ENCODE measurements at regions not wholly inside any gene's neighbourhood (a gene's known extent, or its start where the extent isn't known, plus 50 kb on each side); places are given as distances from the start of the nearest gene placed in this dataset.
"Not testable (repeated sequence)": the region's sequence is repeated elsewhere in the genome, so short reads cannot be mapped to it uniquely, and the experiment has no call there.

DNA sequence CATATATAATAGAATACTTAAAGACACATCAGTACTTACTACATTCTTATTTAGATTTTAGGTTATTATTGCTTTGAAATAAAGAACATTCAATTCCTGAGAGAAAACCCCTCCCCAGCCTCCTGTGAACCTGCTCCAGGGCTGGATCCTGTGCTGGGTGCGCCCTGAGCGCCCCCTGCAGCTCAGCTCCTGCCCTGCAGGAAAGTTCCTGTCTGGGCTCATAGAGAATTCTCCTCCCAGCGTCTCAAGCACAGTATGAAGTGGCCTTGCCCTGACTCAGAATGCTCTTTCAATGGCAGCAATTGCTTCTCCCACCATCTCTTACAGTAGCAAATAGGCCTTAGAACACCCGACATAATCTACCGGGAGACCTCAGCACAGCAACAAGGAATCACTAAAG is 98.8 kb upstream of the GOLGA6L6 start:
- not testable (repeated sequence) for H3K23ac ChIP-seq (ENCODE audit: low read depth, low read length, poor library complexity); H2AK5ac ChIP-seq (ENCODE audit: low read depth, low read length); H3K4ac ChIP-seq (ENCODE audit: low read length); H3K4me3 ChIP-seq (ENCODE audit: low read length in 2 of 2); H4K8ac ChIP-seq (ENCODE audit: low read depth, low read length); H3K79me1 ChIP-seq (ENCODE audit: low read depth, low read length); H3K18ac ChIP-seq (ENCODE audit: low read length); H3K14ac ChIP-seq (ENCODE audit: low read length); H2BK12ac ChIP-seq (ENCODE audit: low read length); H3K4me2 ChIP-seq (ENCODE audit: insufficient read depth, low read length, poor library complexity, severe bottlenecking); H3K9ac ChIP-seq (ENCODE audit: low read depth, low read length, poor library complexity); H4K91ac ChIP-seq (ENCODE audit: low read depth, low read length, poor library complexity); H3K36me3 ChIP-seq (replicated peaks in 1 of 2; ENCODE audit: control insufficient read depth in 2 of 2, insufficient read depth in 2 of 2, low read length in 2 of 2); H2AFZ ChIP-seq (ENCODE audit: low read length); H3K9me3 ChIP-seq (replicated peaks in 1 of 2; ENCODE audit: control insufficient read depth in 2 of 2, insufficient read depth in 1 of 2, low read depth in 1 of 2, low read length in 2 of 2); H2BK120ac ChIP-seq (ENCODE audit: low read depth, low read length); DNase-seq (ENCODE audit: low spot score); H3K4me1 ChIP-seq (ENCODE audit: control insufficient read depth in 2 of 2, insufficient read depth in 1 of 2, low read depth in 1 of 2, low read length in 2 of 2); H2BK5ac ChIP-seq (ENCODE audit: low read length); H3K27ac ChIP-seq (replicated peaks; ENCODE audit: low read length); H2BK15ac ChIP-seq (ENCODE audit: low read length)
- H3K27me3 ChIP-seq (ENCODE audit: control insufficient read depth in 3 of 3, insufficient read depth in 3 of 3, low read depth in 1 of 3, low read length in 3 of 3) = peaks cover 0 to 18% (median 0%) of the 10 kb centered on the region in 3 experiments
- no CpG with 5 or more reads among the region's 5 CpGs for WGBS, 2 donors (ENCODE audit: extremely low coverage in 2 of 2, insufficient read length in 2 of 2, insufficient replicate concordance in 1 of 2)

DNA sequence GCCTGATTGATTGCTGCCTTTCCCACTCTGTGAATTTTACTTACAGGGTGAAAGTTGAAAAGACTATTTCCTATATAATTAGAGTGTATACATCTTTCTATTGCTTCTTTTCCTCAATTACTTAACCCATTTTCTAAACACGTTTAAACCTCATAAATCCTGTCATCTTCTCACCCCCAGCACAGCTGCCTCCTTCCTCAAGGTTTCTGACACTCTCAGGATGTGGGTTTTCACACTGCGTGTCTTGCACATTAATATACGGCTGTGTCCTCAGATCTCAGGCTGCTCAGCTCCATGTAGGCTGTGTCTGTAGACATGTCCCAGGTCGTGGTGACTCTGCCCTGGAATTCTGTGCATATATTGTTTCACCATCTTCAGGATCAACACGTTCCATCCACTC is 97.6 kb upstream of the GOLGA6L6 start:
- H3K27me3 ChIP-seq (ENCODE audit: control insufficient read depth in 3 of 3, insufficient read depth in 3 of 3, low read depth in 1 of 3, low read length in 3 of 3) = peaks cover 0 to 17% (median 0%) of the 10 kb centered on the region in 3 experiments
- H3K23ac ChIP-seq (ENCODE audit: low read depth, low read length, poor library complexity); H2BK120ac ChIP-seq (ENCODE audit: low read depth, low read length); H4K91ac ChIP-seq (ENCODE audit: low read depth, low read length, poor library complexity); H3K4me1 ChIP-seq (ENCODE audit: control insufficient read depth in 2 of 2, insufficient read depth in 1 of 2, low read depth in 1 of 2, low read length in 2 of 2); H3K4me2 ChIP-seq (ENCODE audit: insufficient read depth, low read length, poor library complexity, severe bottlenecking); H3K4ac ChIP-seq (ENCODE audit: low read length); H3K9me3 ChIP-seq (replicated peaks in 1 of 2; ENCODE audit: control insufficient read depth in 2 of 2, insufficient read depth in 1 of 2, low read depth in 1 of 2, low read length in 2 of 2); H2BK12ac ChIP-seq (ENCODE audit: low read length); DNase-seq (ENCODE audit: low spot score); H3K27ac ChIP-seq (replicated peaks; ENCODE audit: low read length); H3K79me1 ChIP-seq (ENCODE audit: low read depth, low read length); H3K4me3 ChIP-seq (ENCODE audit: low read length in 2 of 2); H2BK5ac ChIP-seq (ENCODE audit: low read length); H3K14ac ChIP-seq (ENCODE audit: low read length); H2AFZ ChIP-seq (ENCODE audit: low read length); H3K36me3 ChIP-seq (replicated peaks in 1 of 2; ENCODE audit: control insufficient read depth in 2 of 2, insufficient read depth in 2 of 2, low read length in 2 of 2); H2AK5ac ChIP-seq (ENCODE audit: low read depth, low read length); H3K18ac ChIP-seq (ENCODE audit: low read length); H2BK15ac ChIP-seq (ENCODE audit: low read length); H3K9ac ChIP-seq (ENCODE audit: low read depth, low read length, poor library complexity); H4K8ac ChIP-seq (ENCODE audit: low read depth, low read length): not testable (repeated sequence)
- WGBS, 2 donors (ENCODE audit: extremely low coverage in 2 of 2, insufficient read length in 2 of 2, insufficient replicate concordance in 1 of 2) = no CpG with 5 or more reads among the region's 5 CpGs

DNA sequence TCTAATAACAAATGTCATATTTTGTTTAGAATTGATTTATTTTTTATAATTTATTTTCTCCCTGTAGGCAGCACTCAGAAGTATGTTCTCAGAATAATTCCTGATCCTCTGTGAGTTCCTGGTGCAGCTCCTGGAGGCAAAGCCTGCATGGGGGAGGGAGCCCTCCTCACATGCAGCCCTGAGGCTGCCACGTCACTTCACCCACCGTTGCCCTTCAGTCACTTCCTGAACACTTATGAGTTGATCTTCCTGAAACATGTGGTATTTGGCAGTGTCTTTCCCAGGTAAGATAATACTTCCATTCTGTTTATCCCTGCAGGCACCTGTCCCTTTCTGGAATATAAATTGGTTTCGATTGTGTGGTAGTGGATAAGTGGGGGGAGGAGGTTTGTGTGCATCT is 95.9 kb upstream of the GOLGA6L6 start:
- not testable (repeated sequence) for H3K79me1 ChIP-seq (ENCODE audit: low read depth, low read length); H4K8ac ChIP-seq (ENCODE audit: low read depth, low read length); H3K4me2 ChIP-seq (ENCODE audit: insufficient read depth, low read length, poor library complexity, severe bottlenecking); H2BK12ac ChIP-seq (ENCODE audit: low read length); H2BK15ac ChIP-seq (ENCODE audit: low read length); H3K27ac ChIP-seq (replicated peaks; ENCODE audit: low read length); H2BK5ac ChIP-seq (ENCODE audit: low read length); H4K91ac ChIP-seq (ENCODE audit: low read depth, low read length, poor library complexity); H3K14ac ChIP-seq (ENCODE audit: low read length); H3K9ac ChIP-seq (ENCODE audit: low read depth, low read length, poor library complexity); H2AFZ ChIP-seq (ENCODE audit: low read length); H3K9me3 ChIP-seq (replicated peaks in 1 of 2; ENCODE audit: control insufficient read depth in 2 of 2, insufficient read depth in 1 of 2, low read depth in 1 of 2, low read length in 2 of 2); H3K27me3 ChIP-seq (ENCODE audit: control insufficient read depth in 3 of 3, insufficient read depth in 3 of 3, low read depth in 1 of 3, low read length in 3 of 3); H3K4me3 ChIP-seq (ENCODE audit: low read length in 2 of 2); DNase-seq (ENCODE audit: low spot score); H3K23ac ChIP-seq (ENCODE audit: low read depth, low read length, poor library complexity); H2BK120ac ChIP-seq (ENCODE audit: low read depth, low read length); H3K18ac ChIP-seq (ENCODE audit: low read length); H3K4ac ChIP-seq (ENCODE audit: low read length); H3K36me3 ChIP-seq (replicated peaks in 1 of 2; ENCODE audit: control insufficient read depth in 2 of 2, insufficient read depth in 2 of 2, low read length in 2 of 2); H2AK5ac ChIP-seq (ENCODE audit: low read depth, low read length); H3K4me1 ChIP-seq (ENCODE audit: control insufficient read depth in 2 of 2, insufficient read depth in 1 of 2, low read depth in 1 of 2, low read length in 2 of 2)
- WGBS, 2 donors (ENCODE audit: extremely low coverage in 2 of 2, insufficient read length in 2 of 2, insufficient replicate concordance in 1 of 2) = no CpG with 5 or more reads among the region's 3 CpGs

DNA sequence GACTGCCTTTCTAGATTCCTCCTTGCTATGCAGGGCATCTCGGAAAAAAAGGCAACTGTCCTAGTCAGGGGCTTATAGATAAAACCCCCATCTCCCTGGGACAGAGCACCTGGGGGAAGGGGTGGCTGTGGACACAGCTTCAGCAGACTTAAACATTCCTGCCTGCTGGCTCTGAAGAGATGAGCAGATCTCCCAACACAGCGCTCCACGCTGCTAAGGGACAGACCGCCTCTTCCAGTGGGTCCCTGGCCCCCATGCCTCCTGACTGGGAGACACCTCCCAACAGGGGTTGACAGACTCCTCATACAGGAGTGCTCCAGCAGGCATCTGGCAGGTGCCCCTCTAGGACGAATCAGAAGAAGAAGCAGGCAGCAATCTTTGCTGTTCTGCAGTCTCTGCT is 87.9 kb upstream of the GOLGA6L6 start:
- no CpG with 5 or more reads among the region's 5 CpGs for WGBS, 2 donors (ENCODE audit: extremely low coverage in 2 of 2, insufficient read length in 2 of 2, insufficient replicate concordance in 1 of 2)
- not testable (repeated sequence) for H3K79me1 ChIP-seq (ENCODE audit: low read depth, low read length); H2BK12ac ChIP-seq (ENCODE audit: low read length); H2BK15ac ChIP-seq (ENCODE audit: low read length); H3K4ac ChIP-seq (ENCODE audit: low read length); H4K91ac ChIP-seq (ENCODE audit: low read depth, low read length, poor library complexity); H3K9me3 ChIP-seq (replicated peaks in 1 of 2; ENCODE audit: control insufficient read depth in 2 of 2, insufficient read depth in 1 of 2, low read depth in 1 of 2, low read length in 2 of 2); H3K27me3 ChIP-seq (ENCODE audit: control insufficient read depth in 3 of 3, insufficient read depth in 3 of 3, low read depth in 1 of 3, low read length in 3 of 3); H3K14ac ChIP-seq (ENCODE audit: low read length); DNase-seq (ENCODE audit: low spot score); H2BK5ac ChIP-seq (ENCODE audit: low read length); H3K18ac ChIP-seq (ENCODE audit: low read length); H3K4me3 ChIP-seq (ENCODE audit: low read length in 2 of 2); H3K27ac ChIP-seq (replicated peaks; ENCODE audit: low read length); H2BK120ac ChIP-seq (ENCODE audit: low read depth, low read length); H3K36me3 ChIP-seq (replicated peaks in 1 of 2; ENCODE audit: control insufficient read depth in 2 of 2, insufficient read depth in 2 of 2, low read length in 2 of 2); H3K4me2 ChIP-seq (ENCODE audit: insufficient read depth, low read length, poor library complexity, severe bottlenecking); H3K9ac ChIP-seq (ENCODE audit: low read depth, low read length, poor library complexity); H3K4me1 ChIP-seq (ENCODE audit: control insufficient read depth in 2 of 2, insufficient read depth in 1 of 2, low read depth in 1 of 2, low read length in 2 of 2); H3K23ac ChIP-seq (ENCODE audit: low read depth, low read length, poor library complexity); H2AK5ac ChIP-seq (ENCODE audit: low read depth, low read length); H2AFZ ChIP-seq (ENCODE audit: low read length); H4K8ac ChIP-seq (ENCODE audit: low read depth, low read length)

Data from neuronal stem cell (in vitro differentiated cells).